K562 (cell line): ENCODE measurements at regions not wholly inside any gene's neighbourhood (a gene's known extent, or its start where the extent isn't known, plus 50 kb on each side); places are given as distances from the start of the nearest gene placed in this dataset.

ENCODE experiments used
- ATAC-seq: fragments of 200-7000 bp; cut with Tn5 transposase; 3 replicates; pipeline ENCODE4 v1.9.1; 2020; ENCODE audit warnings: moderate library complexity
- BruUV-seq: library from RNA; stranded (reverse); fragments of 400-500 nt; replicated peaks from 2 replicates; lab custom pipeline; 2021; lab: Mats Ljungman, UMichigan
- CTCF ChIA-PET: fragments of 300-600 bp; formaldehyde crosslinking; extraction: SDS; loops from one replicate; lab custom pipeline; 2021; ENCODE audit warnings: low intra/inter-chr PET ratio; lab: Yijun Ruan, JAX
- POLR2A ChIA-PET: fragments of 300-600, 350-650 bp; sonication (Branson Sonifier 250); formaldehyde crosslinking; extraction: SDS; loops from one replicate; lab custom pipeline; 2021; ENCODE audit warnings: antibody characterized with exemption, inconsistent platforms; lab: Yijun Ruan, JAX
- DNase-seq, 4 experiments: peaks; one replicate each; pipeline versions ENCODE4 v3.0.0 to v3.0.0-alpha.2; 2011 to 2018; ENCODE audit warnings: low spot score in 3 of 4, mixed read lengths in 3 of 4; ENCODE audit errors: extremely low read depth in 1 of 4
- FAIRE-seq: peaks from 2 replicates; lab custom pipeline; 2011; peaks lifted over from hg19 to GRCh38; lab: Jason Lieb, UNC
- H2AFZ ChIP-seq: 2 replicates; pipeline ENCODE4 v1.6.0; 2011; ENCODE audit warnings: low read depth, low read length, control low read depth, inconsistent platforms
- H3K27ac ChIP-seq: fragments of 200-600 bp; 3 replicates; pipeline ENCODE4 v1.8.0; 2011; ENCODE audit warnings: low read depth, mild to moderate bottlenecking, control low read depth, inconsistent platforms, low read length, moderate library complexity, mixed read lengths; ENCODE audit errors: extremely low read depth
- H3K27me3 ChIP-seq, 2 experiments: fragments of 300-600 bp in 1 of 2; 2 replicates in 1 of 2; 3 replicates in 1 of 2; pipeline versions ENCODE4 v1.6.0 to v1.8.0; 2011; ENCODE audit warnings: inconsistent platforms in 2 of 2, low read length in 2 of 2, mild to moderate bottlenecking in 1 of 2, mixed read lengths in 1 of 2, moderate library complexity in 1 of 2; ENCODE audit not compliant: control insufficient read depth in 2 of 2, insufficient read depth in 2 of 2
- H3K36me3 ChIP-seq: fragments of 300-600 bp; 3 replicates; pipeline ENCODE4 v1.8.0; 2011; ENCODE audit warnings: mild to moderate bottlenecking, low read length, inconsistent platforms; ENCODE audit not compliant: control insufficient read depth, insufficient read depth
- H3K4me1 ChIP-seq, 2 experiments: fragments of 200-600 bp in 1 of 2; replicated peaks in 1 of 2; 2 replicates in 1 of 2; 3 replicates in 1 of 2; pipeline versions ENCODE4 v1.5.1 to v1.8.0; 2011; ENCODE audit warnings: inconsistent platforms in 2 of 2, low read length in 2 of 2, mild to moderate bottlenecking in 1 of 2, mixed read lengths in 1 of 2, moderate library complexity in 1 of 2; ENCODE audit not compliant: control insufficient read depth in 2 of 2, insufficient read depth in 2 of 2
- H3K4me2 ChIP-seq: 2 replicates; pipeline ENCODE4 v1.6.1; 2011; ENCODE audit warnings: low read length, control low read depth, inconsistent platforms, mixed read lengths; ENCODE audit not compliant: insufficient read depth
- H3K4me3 ChIP-seq: fragments of 200-600 bp; sonication (generic), shearing (Covaris generic); 2 replicates; pipeline ENCODE4 v1.5.1; 2016; ENCODE audit warnings: control low read depth, inconsistent platforms
- H3K79me2 ChIP-seq: fragments of 200-600 bp; 3 replicates; pipeline ENCODE4 v1.8.0; 2011; ENCODE audit warnings: low read length, inconsistent platforms; ENCODE audit not compliant: control insufficient read depth, insufficient read depth
- H3K9ac ChIP-seq, 2 experiments: 2 replicates each; pipeline versions ENCODE4 v1.6.0 to v1.6.1; 2011; ENCODE audit warnings: low read depth in 2 of 2, low read length in 2 of 2, control low read depth in 1 of 2, inconsistent platforms in 1 of 2, mild to moderate bottlenecking in 1 of 2, mixed read lengths in 1 of 2; ENCODE audit not compliant: insufficient read depth in 1 of 2
- H3K9me1 ChIP-seq: one replicate; pipeline ENCODE4 v1.6.0; 2011; ENCODE audit warnings: inconsistent platforms, mild to moderate bottlenecking, low read length, moderate library complexity; ENCODE audit not compliant: control insufficient read depth, insufficient read depth
- H3K9me3 ChIP-seq: replicated peaks from 2 replicates; pipeline ENCODE4 v1.5.1; 2011; ENCODE audit warnings: low read depth, low read length, inconsistent platforms; ENCODE audit not compliant: control insufficient read depth, insufficient read depth
- H4K20me1 ChIP-seq: replicated peaks from 2 replicates; pipeline ENCODE4 v1.6.1; 2011; ENCODE audit warnings: low read length, inconsistent platforms, mixed read lengths; ENCODE audit not compliant: control insufficient read depth, insufficient read depth
- CREBBP ChIP-seq: IDR thresholded peaks from one replicate; pipeline ENCODE4 v1.6.1; 2012; ENCODE audit warnings: low read depth, mild to moderate bottlenecking, control low read depth, inconsistent platforms, low read length
- ETV6 ChIP-seq, 3 experiments: fragments of 150-350 bp in 1 of 3; sonication (generic) in 1 of 3; formaldehyde crosslinking in 1 of 3; IDR thresholded peaks; 2 replicates each; pipeline versions ENCODE4 v1.6.1 to v1.8.0; 2014 to 2022; ENCODE audit warnings: borderline replicate concordance in 2 of 3, low read depth in 2 of 3, antibody characterized with exemption in 1 of 3, low read length in 1 of 3, mild to moderate bottlenecking in 1 of 3, missing genetic modification reagents in 1 of 3
- EWSR1 ChIP-seq: fragments of 450-650 bp; IDR thresholded peaks from 2 replicates; pipeline ENCODE4 v1.6.1; 2018; ENCODE audit warnings: borderline replicate concordance, mild to moderate bottlenecking, low read depth, moderate library complexity; ENCODE audit not compliant: partially characterized antibody
- GATAD2B ChIP-seq: fragments of 450-650 bp; IDR thresholded peaks from 2 replicates; pipeline ENCODE4 v1.6.1; 2017; ENCODE audit warnings: mild to moderate bottlenecking, borderline replicate concordance
- HNRNPLL ChIP-seq: fragments of 200-400 bp; formaldehyde crosslinking; IDR thresholded peaks from 2 replicates; pipeline ENCODE4 v1.6.1; 2017; ENCODE audit warnings: low read length, low read depth, mild to moderate bottlenecking; ENCODE audit not compliant: poor library complexity, severe bottlenecking
- ILF3 ChIP-seq: fragments of 450-650 bp; IDR thresholded peaks from 2 replicates; pipeline ENCODE4 v1.6.1; 2018; ENCODE audit warnings: antibody characterized with exemption, mild to moderate bottlenecking, moderate library complexity, borderline replicate concordance
- NCOA6 ChIP-seq: fragments of 450-650 bp; IDR thresholded peaks from 2 replicates; pipeline ENCODE4 v1.6.1; 2017; ENCODE audit warnings: mild to moderate bottlenecking
- SMAD4 ChIP-seq: fragments of 250-450 bp; sonication (Bioruptor Pico); conservative IDR thresholded peaks from 2 replicates; pipeline ENCODE4 v1.8.0; 2021; ENCODE audit warnings: inconsistent platforms, mild to moderate bottlenecking, moderate library complexity
- ZFP1 ChIP-seq: fragments of 450-650 bp; formaldehyde crosslinking; IDR thresholded peaks from 2 replicates; pipeline ENCODE4 v1.4.0; 2020; ENCODE audit warnings: mild to moderate bottlenecking, mixed read lengths
- ZNF780A ChIP-seq: fragments of 250-450 bp; sonication (Bioruptor Pico); IDR thresholded peaks from 2 replicates; pipeline ENCODE4 v1.5.0; 2021; ENCODE audit warnings: mild to moderate bottlenecking
- WGBS: fragments of 100-300 bp; shearing (Covaris generic); methylation state at CpG from one replicate; pipeline ENCODE4 v1.1.6; 2016; ENCODE audit warnings: low coverage, mixed read lengths; ENCODE audit not compliant: insufficient coverage; ENCODE audit errors: missing lambda C conversion rate; 5-methylcytosine and 5-hydroxymethylcytosine counted together
- in situ Hi-C: fragments of 300-500 bp; cut with MboI; formaldehyde crosslinking; loops from 4 replicates; pipeline ENCODE4 v1.15.0; 2018; ENCODE audit warnings: inconsistent platforms, mixed read lengths
- intact Hi-C: fragments of 100-400 bp; cut with micrococcal nuclease; formaldehyde crosslinking; loops from 2 replicates; pipeline ENCODE4 v1.14.2; 2022
- TF ChIP-seq, protein P1 (sequence below): fragments of 250-450 bp; sonication (Bioruptor Pico); IDR thresholded peaks from 2 replicates; pipeline ENCODE4 v1.8.0; 2021; ENCODE audit warnings: moderate library complexity, mild to moderate bottlenecking, inconsistent platforms
- TF ChIP-seq, protein P2 (sequence below): fragments of 450-650 bp; IDR thresholded peaks from 2 replicates; pipeline ENCODE4 v1.6.1; 2017; ENCODE audit warnings: mild to moderate bottlenecking, moderate library complexity

DNA sequence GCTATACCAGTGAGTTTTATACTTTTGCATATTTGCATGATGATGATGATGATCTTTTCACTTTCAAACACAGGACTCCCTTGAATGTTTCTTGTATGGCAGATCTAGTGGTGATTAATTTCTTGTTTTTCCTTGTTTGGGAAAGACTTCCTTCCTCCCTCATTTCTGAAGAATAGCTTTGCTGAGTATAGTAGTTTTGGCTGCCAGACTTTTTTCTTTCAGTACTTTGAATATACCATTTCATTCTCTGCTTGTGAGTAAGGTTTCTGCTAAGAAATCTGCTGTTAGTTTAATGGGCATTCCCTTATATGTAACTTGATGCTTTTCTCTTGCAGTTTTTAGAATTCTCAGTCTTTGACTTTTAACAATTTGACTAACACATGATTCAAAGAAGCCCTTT is 547.4 kb upstream of the CXADR start (continued):
- TF ChIP-seq HNRNPLL (no peak), ZFP1 (CRISPR knock-in tag) (no peak)

DNA sequence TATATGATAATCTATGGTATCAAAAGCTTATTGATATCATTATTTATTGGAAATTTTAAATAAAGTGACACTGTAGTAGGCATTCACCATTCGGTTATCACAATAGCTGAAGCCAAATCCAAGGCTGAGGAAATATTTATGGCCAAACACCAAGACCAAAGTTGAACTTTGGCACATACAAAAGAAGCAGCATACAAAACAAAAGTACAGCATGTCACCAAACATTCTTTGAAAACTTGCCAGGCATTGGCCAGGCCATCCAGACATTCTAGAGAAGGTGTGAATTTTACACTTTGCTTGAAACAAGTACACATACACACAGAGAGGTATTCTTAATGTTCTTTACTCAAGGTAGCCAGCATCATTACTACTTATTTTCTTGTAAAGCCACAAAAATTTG is 544.4 kb upstream of the CXADR start:
- ATAC-seq (no peak), FAIRE-seq (no peak), DNase-seq (no peak)
- Histone ChIP-seq H3K4me1 (no peaks in the 10 kb centered on the region), H3K79me2 (no peaks in the 10 kb centered on the region), H3K27me3 (no peaks in the 10 kb centered on the region), H3K36me3 (no peaks in the 10 kb centered on the region), H3K27ac (no peak overlapping the region), H3K4me2 (no peak overlapping the region), H3K4me3 (no peak overlapping the region), H3K9ac (no peak overlapping the region), H4K20me1 (no peaks in the 10 kb centered on the region), H3K9me1 (no peaks in the 10 kb centered on the region), H3K9me3 (no peaks in the 10 kb centered on the region), H2AFZ (no peak overlapping the region)
- ChIA-PET CTCF (no interaction called here), POLR2A (no interaction called here)
- in situ Hi-C loops = no loop called here
- TF ChIP-seq ETV6 (IDR thresholded peaks at IDR 0.05; ENCODE audit: borderline replicate concordance in 1 of 2, low read depth in 2 of 2, low read length in 1 of 2) (no peak), ETV6 (CRISPR knock-in tag; IDR thresholded peaks at IDR 0.05; ENCODE audit: borderline replicate concordance) (no peak), SMAD4 (CRISPR knock-in tag) (no peak), EWSR1 (no peak), CREBBP (no peak), ILF3 (no peak), GATAD2B (no peak), NCOA6 (no peak), ZNF780A (CRISPR knock-in tag) (no peak)
- TF ChIP-seq, protein P1, sequence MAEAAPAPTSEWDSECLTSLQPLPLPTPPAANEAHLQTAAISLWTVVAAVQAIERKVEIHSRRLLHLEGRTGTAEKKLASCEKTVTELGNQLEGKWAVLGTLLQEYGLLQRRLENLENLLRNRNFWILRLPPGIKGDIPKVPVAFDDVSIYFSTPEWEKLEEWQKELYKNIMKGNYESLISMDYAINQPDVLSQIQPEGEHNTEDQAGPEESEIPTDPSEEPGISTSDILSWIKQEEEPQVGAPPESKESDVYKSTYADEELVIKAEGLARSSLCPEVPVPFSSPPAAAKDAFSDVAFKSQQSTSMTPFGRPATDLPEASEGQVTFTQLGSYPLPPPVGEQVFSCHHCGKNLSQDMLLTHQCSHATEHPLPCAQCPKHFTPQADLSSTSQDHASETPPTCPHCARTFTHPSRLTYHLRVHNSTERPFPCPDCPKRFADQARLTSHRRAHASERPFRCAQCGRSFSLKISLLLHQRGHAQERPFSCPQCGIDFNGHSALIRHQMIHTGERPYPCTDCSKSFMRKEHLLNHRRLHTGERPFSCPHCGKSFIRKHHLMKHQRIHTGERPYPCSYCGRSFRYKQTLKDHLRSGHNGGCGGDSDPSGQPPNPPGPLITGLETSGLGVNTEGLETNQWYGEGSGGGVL (CRISPR knock-in tag) = no peak
- TF ChIP-seq, protein P2, sequence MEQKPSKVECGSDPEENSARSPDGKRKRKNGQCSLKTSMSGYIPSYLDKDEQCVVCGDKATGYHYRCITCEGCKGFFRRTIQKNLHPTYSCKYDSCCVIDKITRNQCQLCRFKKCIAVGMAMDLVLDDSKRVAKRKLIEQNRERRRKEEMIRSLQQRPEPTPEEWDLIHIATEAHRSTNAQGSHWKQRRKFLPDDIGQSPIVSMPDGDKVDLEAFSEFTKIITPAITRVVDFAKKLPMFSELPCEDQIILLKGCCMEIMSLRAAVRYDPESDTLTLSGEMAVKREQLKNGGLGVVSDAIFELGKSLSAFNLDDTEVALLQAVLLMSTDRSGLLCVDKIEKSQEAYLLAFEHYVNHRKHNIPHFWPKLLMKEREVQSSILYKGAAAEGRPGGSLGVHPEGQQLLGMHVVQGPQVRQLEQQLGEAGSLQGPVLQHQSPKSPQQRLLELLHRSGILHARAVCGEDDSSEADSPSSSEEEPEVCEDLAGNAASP = no peak
- 0% methylated on average over 1 of the region's 1 CpG for WGBS
- BruUV-seq = no TSS peak
- intact Hi-C loops = no loop called here
